OCI-LY1 (cell line): ENCODE measurements at regions not wholly inside any gene's neighbourhood (a gene's known extent, or its start where the extent isn't known, plus 50 kb on each side); places are given as distances from the start of the nearest gene placed in this dataset.

Experiments
- CTCF ChIP-seq: fragments of 200-600 bp; sonication (generic), shearing (Covaris generic); IDR thresholded peaks from 2 replicates; pipeline ENCODE4 v1.5.1; 2017; ENCODE audit warnings: mild to moderate bottlenecking, antibody characterized with exemption, low read length, moderate library complexity, mixed read lengths
- EZH2 ChIP-seq: fragments of 200-600 bp; sonication (generic), shearing (Covaris generic); IDR thresholded peaks from 2 replicates; pipeline ENCODE4 v1.8.0; 2017; ENCODE audit warnings: borderline replicate concordance, mixed run types, mild to moderate bottlenecking, antibody characterized with exemption, low read length, moderate library complexity, mixed read lengths

DNA sequence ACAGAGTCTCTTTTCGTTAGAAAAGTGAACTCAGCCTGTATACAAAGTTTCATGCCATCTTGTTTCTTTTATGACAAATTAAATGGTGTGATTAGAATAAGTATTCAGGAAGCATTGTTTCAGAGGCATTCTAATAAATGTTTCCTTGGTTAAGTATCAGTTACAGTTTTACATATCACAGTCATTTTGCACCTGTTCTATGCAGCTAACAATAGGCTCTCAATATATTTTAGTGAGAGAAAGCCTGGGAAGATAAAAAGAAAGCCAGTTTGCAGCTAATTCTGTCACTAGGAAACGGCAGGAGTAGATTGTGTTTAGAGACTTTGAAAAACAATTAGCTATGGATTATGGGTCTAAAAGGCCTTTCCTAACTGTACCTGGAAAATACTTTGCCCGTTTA is 252.8 kb downstream of the ZIC1 start:
- no peak for TF ChIP-seq CTCF
- no peak for TF ChIP-seq EZH2
